ENCODE measurements at regions not wholly inside any gene's neighbourhood (a gene's known extent, or its start where the extent isn't known, plus 50 kb on each side); places are given as distances from the start of the nearest gene placed in this dataset.

GRCh38 chr4:184537269-184538022 is 63.1 kb upstream of the IRF2 start:
- TF ChIP-seq POLR2AphosphoS5 (IDR thresholded peaks at IDR 0.05): peak; percentile 99
- TF ChIP-seq CTCF (IDR thresholded peaks at IDR 0.05): no peak
